BE2C (cell line): ENCODE measurements at regions not wholly inside any gene's neighbourhood (a gene's known extent, or its start where the extent isn't known, plus 50 kb on each side); places are given as distances from the start of the nearest gene placed in this dataset.

Source experiments
- DNase-seq: peaks from one replicate; pipeline ENCODE4 v3.0.0-alpha.2; 2020
- H3K27me3 ChIP-seq: fragments of 250-450 bp; sonication (Bioruptor Pico); 2 replicates; pipeline ENCODE4 v1.5.1; 2020; ENCODE audit warnings: mild to moderate bottlenecking
- H3K36me3 ChIP-seq: fragments of 250-450 bp; sonication (Bioruptor Pico); 2 replicates; pipeline ENCODE4 v1.5.1; 2020; ENCODE audit warnings: mild to moderate bottlenecking
- H3K4me1 ChIP-seq: fragments of 250-450 bp; sonication (Bioruptor Pico); 2 replicates; pipeline ENCODE4 v1.5.1; 2020
- H3K4me3 ChIP-seq: 2 replicates; pipeline ENCODE4 v1.5.1; 2011; ENCODE audit warnings: low read depth, low read length
- H3K9me3 ChIP-seq: fragments of 250-450 bp; sonication (Bioruptor Pico); 2 replicates; pipeline ENCODE4 v1.5.1; 2020
- CTCF ChIP-seq: IDR thresholded peaks from 2 replicates; pipeline ENCODE4 v1.5.1; 2012; ENCODE audit warnings: mild to moderate bottlenecking, low read depth, low read length

DNA sequence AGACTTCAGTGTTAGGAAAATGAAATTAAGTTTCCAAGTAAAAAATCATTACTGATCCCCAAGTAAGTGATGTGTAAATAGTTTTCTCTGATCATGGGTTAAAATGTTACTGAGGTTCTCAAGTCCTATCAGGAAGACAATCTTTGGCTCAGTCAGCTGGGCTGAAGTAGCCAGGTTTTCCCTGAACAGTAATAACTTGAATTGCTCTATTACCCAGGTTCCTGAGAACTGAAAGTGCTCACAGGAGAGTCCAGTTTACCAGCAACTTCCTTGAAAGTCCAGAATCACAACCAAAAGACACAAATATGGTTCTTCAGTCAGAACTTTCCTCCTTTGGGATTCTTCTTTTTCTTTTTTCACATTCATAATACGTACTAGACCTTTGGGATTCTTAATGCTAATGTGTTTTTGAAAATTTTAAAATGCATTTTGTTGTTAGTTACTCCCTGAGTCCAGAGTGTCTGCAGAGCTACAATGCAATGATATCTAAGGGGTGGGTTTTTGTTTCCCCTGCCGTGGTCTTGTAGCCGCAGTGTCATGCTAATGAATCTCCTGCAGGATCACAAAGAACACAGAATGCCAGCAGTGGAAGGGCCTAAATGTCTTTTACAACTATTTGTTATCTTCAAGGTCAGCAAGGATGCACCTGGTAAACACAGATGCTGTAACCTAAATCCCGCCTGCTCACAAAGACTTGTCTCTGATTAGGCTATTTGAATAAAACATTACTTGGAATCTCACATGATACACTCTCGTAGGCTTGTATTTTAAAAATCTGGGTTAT, 439.8 kb upstream of the NR3C2 start:
- no peaks in the 10 kb centered on the region for H3K36me3 ChIP-seq
- no peak overlapping the region for H3K4me3 ChIP-seq
- DNase-seq: no peak
- TF ChIP-seq CTCF: no peak
- no peaks in the 10 kb centered on the region for H3K9me3 ChIP-seq
- no peaks in the 10 kb centered on the region for H3K4me1 ChIP-seq
- H3K27me3 ChIP-seq: peaks cover 12% of the 10 kb centered on the region

- DNase-seq: no peak
- H3K4me1 ChIP-seq: no peaks in the 10 kb centered on the region
- peaks cover 19% of the 10 kb centered on the region for H3K27me3 ChIP-seq
- H3K36me3 ChIP-seq: no peaks in the 10 kb centered on the region
- no peak overlapping the region for H3K4me3 ChIP-seq
- peak; percentile 23 for TF ChIP-seq CTCF
- no peaks in the 10 kb centered on the region for H3K9me3 ChIP-seq
Observed at GRCh38 chr4:148874331-148874730, 432.1 kb upstream of the NR3C2 start.

- Histone ChIP-seq H3K9me3 (no peaks in the 10 kb centered on the region), H3K27me3 (peaks cover 18% of the 10 kb centered on the region), H3K4me3 (no peak overlapping the region), H3K4me1 (no peaks in the 10 kb centered on the region; the same call in 1 of the 2 replicates), H3K36me3 (no peaks in the 10 kb centered on the region)
- no peak for TF ChIP-seq CTCF
- DNase-seq: no peak
Observed at GRCh38 chr4:148868191-148868590, 426.0 kb upstream of the NR3C2 start.

- H3K4me1 ChIP-seq: no peaks in the 10 kb centered on the region; the same call in 1 of the 2 replicates
- DNase-seq: no peak
- TF ChIP-seq CTCF: no peak
Observed at GRCh38 chr4:148866666-148867065, 424.5 kb upstream of the NR3C2 start.

DNA sequence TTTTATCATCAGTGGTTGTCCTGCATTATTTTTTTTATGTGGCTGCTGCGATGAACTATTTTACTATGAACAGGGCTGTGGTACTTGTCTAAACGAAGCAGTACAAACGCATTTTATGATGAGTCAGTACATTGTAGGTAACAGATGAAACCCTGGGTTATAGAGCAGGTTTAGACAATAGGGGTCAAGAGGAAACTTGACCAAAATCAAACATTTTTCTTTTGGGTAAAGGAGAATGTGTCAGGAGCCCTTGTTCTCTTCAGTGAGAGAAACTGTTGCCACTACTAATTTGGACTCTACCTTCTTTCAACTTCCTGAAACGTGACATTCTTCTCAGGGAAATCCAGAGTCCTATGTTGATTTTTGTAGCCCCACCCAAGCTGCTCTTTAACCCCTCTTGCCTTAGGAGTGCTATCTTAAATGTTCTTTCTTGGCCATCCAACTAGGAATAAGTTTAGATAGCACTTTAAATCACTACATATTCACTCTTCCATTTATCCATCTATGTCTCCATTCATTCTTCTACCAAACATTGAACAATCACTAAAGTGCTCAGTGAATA, 415.8 kb upstream of the NR3C2 start:
- Histone ChIP-seq H3K36me3 (no peaks in the 10 kb centered on the region), H3K4me3 (no peak overlapping the region), H3K4me1 (no peaks in the 10 kb centered on the region), H3K9me3 (no peaks in the 10 kb centered on the region), H3K27me3 (peaks cover 8% of the 10 kb centered on the region; the same call in 1 of the 2 replicates)
- DNase-seq: no peak
- no peak for TF ChIP-seq CTCF

More at GRCh38 chr4:148866666-148867065, 424.5 kb upstream of the NR3C2 start:
- Histone ChIP-seq H3K27me3 (peaks cover 14% of the 10 kb centered on the region), H3K4me3 (no peak overlapping the region), H3K9me3 (no peaks in the 10 kb centered on the region), H3K36me3 (no peaks in the 10 kb centered on the region)
